A673 (cell line): ENCODE measurements at regions not wholly inside any gene's neighbourhood (a gene's known extent, or its start where the extent isn't known, plus 50 kb on each side); places are given as distances from the start of the nearest gene placed in this dataset.

Source experiments
- BruUV-seq: library from RNA; stranded (reverse); fragments of 400-500 nt; replicated peaks from 2 replicates; lab custom pipeline; 2021; lab: Mats Ljungman, UMichigan
- CTCF ChIA-PET: fragments of 300-600 bp; sonication (Branson Sonifier 250); formaldehyde crosslinking; loops from one replicate; lab custom pipeline; 2022; ENCODE audit warnings: antibody characterized with exemption; lab: Charles Lee
- POLR2A ChIA-PET: fragments of 300-600 bp; sonication (Branson Sonifier 250); formaldehyde crosslinking; loops from one replicate; lab custom pipeline; 2022; ENCODE audit warnings: antibody characterized with exemption; ENCODE audit not compliant: low non-redundant PET; lab: Charles Lee
- DNase-seq: peaks from one replicate; pipeline ENCODE4 v3.0.0-alpha.2; 2015; ENCODE audit warnings: low spot score
- H3K27ac ChIP-seq: fragments of 200-600 bp; sonication (generic); 2 replicates; pipeline ENCODE4 v1.5.1; 2016; ENCODE audit warnings: mixed run types, low read depth, mild to moderate bottlenecking, mixed read lengths, antibody characterized with exemption, low read length; ENCODE audit not compliant: poor library complexity, severe bottlenecking
- H3K27me3 ChIP-seq: fragments of 200-600 bp; sonication (generic); replicated peaks from 2 replicates; pipeline ENCODE4 v1.6.1; 2017; ENCODE audit warnings: mixed run types, low read depth, mild to moderate bottlenecking, mixed read lengths, antibody characterized with exemption, low read length; ENCODE audit not compliant: insufficient read depth, poor library complexity
- H3K36me3 ChIP-seq: fragments of 200-600 bp; sonication (generic); 2 replicates; pipeline ENCODE4 v1.6.1; 2016; ENCODE audit warnings: mixed run types, mild to moderate bottlenecking, mixed read lengths, antibody characterized with exemption, low read length; ENCODE audit not compliant: insufficient read depth, poor library complexity, severe bottlenecking
- H3K4me1 ChIP-seq: fragments of 200-600 bp; sonication (generic); 2 replicates; pipeline ENCODE4 v1.6.1; 2017; ENCODE audit warnings: mixed run types, mild to moderate bottlenecking, mixed read lengths, antibody characterized with exemption, low read length; ENCODE audit not compliant: insufficient read depth, poor library complexity, severe bottlenecking
- H3K4me3 ChIP-seq: fragments of 200-600 bp; sonication (generic); 2 replicates; pipeline ENCODE4 v1.5.1; 2016; ENCODE audit warnings: low read depth, mixed run types, mild to moderate bottlenecking, mixed read lengths, low read length; ENCODE audit not compliant: poor library complexity, severe bottlenecking
- H3K9me3 ChIP-seq: fragments of 200-600 bp; sonication (generic); 2 replicates; pipeline ENCODE4 v1.6.1; 2016; ENCODE audit warnings: mixed run types, low read depth, mild to moderate bottlenecking, mixed read lengths, antibody characterized with exemption, low read length; ENCODE audit not compliant: poor library complexity, severe bottlenecking
- EZH2 ChIP-seq: fragments of 200-600 bp; sonication (generic); IDR thresholded peaks from 2 replicates; pipeline ENCODE4 v1.6.1; 2017; ENCODE audit warnings: borderline replicate concordance, low read depth, mild to moderate bottlenecking, mixed read lengths, antibody characterized with exemption, low read length; ENCODE audit not compliant: poor library complexity, severe bottlenecking
- intact Hi-C: fragments of 100-400 bp; cut with micrococcal nuclease; formaldehyde crosslinking; loops from one replicate; pipeline ENCODE4 v1.10.0; 2022; ENCODE audit not compliant: unreplicated experiment
- TF ChIP-seq, protein P1 (sequence below): fragments of 300-800, 200-600 bp; sonication (generic); conservative IDR thresholded peaks from 2 replicates; pipeline ENCODE4 v1.5.1; 2017; ENCODE audit warnings: low read depth, mild to moderate bottlenecking, antibody characterized with exemption, low read length, moderate library complexity, mixed read lengths

DNA sequence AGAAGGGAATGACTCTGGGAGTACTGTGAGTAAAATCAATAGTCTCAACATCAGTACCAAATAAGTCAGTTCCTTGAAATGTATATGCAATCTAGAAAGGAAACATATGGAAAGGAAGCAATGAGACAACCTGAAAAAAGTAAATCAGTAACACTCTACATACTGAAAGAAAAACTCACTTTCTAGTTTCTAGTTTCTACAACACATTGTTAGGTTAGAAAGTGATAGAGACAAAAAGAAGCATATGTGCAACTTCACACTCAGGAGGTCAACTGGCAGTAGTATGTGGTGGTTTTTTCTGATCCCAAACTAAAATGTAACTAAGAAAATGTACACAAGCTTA is 156.5 kb upstream of the SOX6 start:
- no peak for TF ChIP-seq EZH2
- intact Hi-C loops: no loop called here
- Histone ChIP-seq H3K9me3 (no peaks in the 10 kb centered on the region), H3K36me3 (no peaks in the 10 kb centered on the region), H3K4me1 (peaks cover 10% of the 10 kb centered on the region), H3K27ac (no peak overlapping the region), H3K4me3 (no peak overlapping the region), H3K27me3 (no peaks in the 10 kb centered on the region)
- DNase-seq: no peak
- no TSS peak for BruUV-seq
- POLR2A ChIA-PET: no interaction called here
- CTCF ChIA-PET: no interaction called here

DNA sequence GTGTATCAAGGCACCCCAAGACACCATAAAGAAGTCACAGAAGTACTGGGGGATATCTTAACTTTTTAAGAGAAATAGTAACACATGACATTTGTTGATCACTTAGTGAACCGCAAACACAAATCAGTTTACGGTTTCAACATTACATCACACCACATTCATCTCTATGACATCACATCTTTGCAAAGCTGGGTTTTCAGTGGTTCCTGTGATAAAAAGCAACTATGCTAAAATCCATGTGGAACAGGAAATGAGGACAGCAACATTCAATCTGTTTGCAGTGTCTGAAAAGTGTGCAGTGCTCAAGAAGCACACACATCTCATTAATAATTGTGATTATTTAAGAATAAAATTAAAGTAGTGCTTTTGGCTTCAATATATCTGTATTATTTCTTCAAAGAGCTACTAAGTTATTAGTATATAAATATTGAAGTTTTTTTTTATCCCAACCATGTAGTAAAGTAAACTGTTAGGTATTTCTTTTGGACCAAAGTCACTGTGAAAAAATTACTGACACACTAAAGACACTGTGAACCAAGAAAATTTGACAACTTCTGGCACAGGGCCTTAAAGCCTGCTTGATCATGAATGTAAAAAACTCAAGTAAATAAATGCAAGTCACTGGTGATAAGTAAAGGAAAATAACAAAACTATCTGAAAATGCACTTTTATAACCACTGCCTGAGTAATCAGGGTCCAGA is 156.0 kb upstream of the SOX6 start:
- intact Hi-C loops: no loop called here
- H3K27ac ChIP-seq: no peak overlapping the region
- no peaks in the 10 kb centered on the region for H3K27me3 ChIP-seq
- TF ChIP-seq EZH2: no peak
- TF ChIP-seq, protein P1, sequence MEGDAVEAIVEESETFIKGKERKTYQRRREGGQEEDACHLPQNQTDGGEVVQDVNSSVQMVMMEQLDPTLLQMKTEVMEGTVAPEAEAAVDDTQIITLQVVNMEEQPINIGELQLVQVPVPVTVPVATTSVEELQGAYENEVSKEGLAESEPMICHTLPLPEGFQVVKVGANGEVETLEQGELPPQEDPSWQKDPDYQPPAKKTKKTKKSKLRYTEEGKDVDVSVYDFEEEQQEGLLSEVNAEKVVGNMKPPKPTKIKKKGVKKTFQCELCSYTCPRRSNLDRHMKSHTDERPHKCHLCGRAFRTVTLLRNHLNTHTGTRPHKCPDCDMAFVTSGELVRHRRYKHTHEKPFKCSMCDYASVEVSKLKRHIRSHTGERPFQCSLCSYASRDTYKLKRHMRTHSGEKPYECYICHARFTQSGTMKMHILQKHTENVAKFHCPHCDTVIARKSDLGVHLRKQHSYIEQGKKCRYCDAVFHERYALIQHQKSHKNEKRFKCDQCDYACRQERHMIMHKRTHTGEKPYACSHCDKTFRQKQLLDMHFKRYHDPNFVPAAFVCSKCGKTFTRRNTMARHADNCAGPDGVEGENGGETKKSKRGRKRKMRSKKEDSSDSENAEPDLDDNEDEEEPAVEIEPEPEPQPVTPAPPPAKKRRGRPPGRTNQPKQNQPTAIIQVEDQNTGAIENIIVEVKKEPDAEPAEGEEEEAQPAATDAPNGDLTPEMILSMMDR: no peak
- no TSS peak for BruUV-seq
- no peak overlapping the region for H3K4me3 ChIP-seq
- no peaks in the 10 kb centered on the region for H3K36me3 ChIP-seq
- no peak for DNase-seq
- CTCF ChIA-PET: no interaction called here
- H3K4me1 ChIP-seq: peaks cover 10% of the 10 kb centered on the region
- POLR2A ChIA-PET: no interaction called here
- no peaks in the 10 kb centered on the region for H3K9me3 ChIP-seq

DNA sequence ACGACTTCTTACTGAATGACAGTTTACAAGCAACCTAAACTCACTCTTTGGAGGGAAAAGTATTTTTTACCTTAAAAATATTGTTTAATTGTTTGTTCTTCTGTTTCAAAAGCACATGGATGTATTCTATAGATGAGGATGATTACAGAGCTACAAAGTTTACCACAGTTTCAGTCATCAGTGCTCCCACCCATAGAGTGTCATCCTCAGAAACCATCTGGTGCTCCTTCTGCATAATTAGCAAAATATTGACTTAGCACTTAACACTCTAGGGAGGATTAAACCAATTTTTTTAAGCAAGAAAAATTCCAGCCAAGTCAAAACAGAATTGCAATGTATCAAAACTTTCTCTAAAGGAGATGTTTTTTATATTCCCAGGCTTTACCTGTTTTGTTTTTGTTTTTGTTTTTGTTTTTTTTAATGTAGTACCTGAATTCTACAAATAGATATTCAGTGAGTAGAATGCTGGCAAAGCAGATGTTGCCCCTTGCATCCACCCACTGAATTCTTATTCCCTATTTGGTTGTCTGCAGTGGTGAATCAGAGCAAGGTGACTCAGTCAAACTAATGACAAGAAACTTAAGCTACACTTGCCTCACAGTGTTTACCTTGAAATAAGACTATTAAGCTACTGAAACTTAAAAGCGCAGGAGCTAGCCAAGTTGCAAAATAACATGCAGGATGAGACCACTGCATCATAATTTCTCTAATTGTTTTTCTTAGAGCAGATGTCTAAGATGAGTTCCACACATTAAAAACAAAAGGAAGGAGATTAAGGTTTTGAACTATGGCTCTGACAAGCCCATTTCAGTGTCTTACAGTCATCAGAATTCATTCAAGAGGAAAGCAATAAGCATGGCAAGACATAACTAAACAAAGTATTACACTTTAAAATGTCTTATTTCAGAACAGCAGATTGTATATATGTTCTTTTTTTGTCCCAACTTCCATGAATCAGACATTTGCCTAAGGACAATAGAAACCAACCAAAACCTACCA is 155.1 kb upstream of the SOX6 start:
- BruUV-seq: no TSS peak
- peaks cover 10% of the 10 kb centered on the region for H3K4me1 ChIP-seq
- H3K27me3 ChIP-seq: no peaks in the 10 kb centered on the region
- ChIA-PET POLR2A (no interaction called here), CTCF (no interaction called here)
- no peaks in the 10 kb centered on the region for H3K9me3 ChIP-seq
- DNase-seq: peak; percentile 35
- H3K36me3 ChIP-seq: no peaks in the 10 kb centered on the region
- H3K27ac ChIP-seq: no peak overlapping the region
- intact Hi-C loops: no loop called here
- no peak overlapping the region for H3K4me3 ChIP-seq
- TF ChIP-seq, protein P1: no peak
- no peak for TF ChIP-seq EZH2
